SU-DHL-6 (cell line): ENCODE measurements at regions not wholly inside any gene's neighbourhood (a gene's known extent, or its start where the extent isn't known, plus 50 kb on each side); places are given as distances from the start of the nearest gene placed in this dataset.
"Not testable (repeated sequence)": the region's sequence is repeated elsewhere in the genome, so short reads cannot be mapped to it uniquely, and the experiment has no call there.

Source experiments
- H2AFZ ChIP-seq: fragments of 200-600 bp; sonication (generic); 2 replicates; pipeline ENCODE4 v1.6.1; 2014; ENCODE audit warnings: low read depth, mild to moderate bottlenecking, moderate library complexity, mixed read lengths, antibody characterized with exemption, low read length; ENCODE audit not compliant: severe bottlenecking
- H3F3A ChIP-seq: fragments of 200-600 bp; shearing (Covaris generic); 2 replicates; pipeline ENCODE4 v1.6.0; 2016; ENCODE audit warnings: antibody characterized with exemption, mild to moderate bottlenecking; ENCODE audit not compliant: insufficient read depth
- H3K27ac ChIP-seq: fragments of 200-600 bp; sonication (generic); 2 replicates; pipeline ENCODE4 v1.5.1; 2016; ENCODE audit warnings: low read depth, mild to moderate bottlenecking, low read length, moderate library complexity, mixed read lengths
- H3K27me3 ChIP-seq: fragments of 200-600 bp; sonication (generic), shearing (Covaris generic); 2 replicates; pipeline ENCODE4 v1.6.0; 2014; ENCODE audit warnings: mild to moderate bottlenecking, low read length
- H3K36me3 ChIP-seq: fragments of 200-600 bp; sonication (generic); 2 replicates; pipeline ENCODE4 v1.6.1; 2014; ENCODE audit warnings: mild to moderate bottlenecking, low read length, mixed read lengths
- H3K4me2 ChIP-seq: fragments of 300-600, 200-600 bp; shearing (Covaris generic), sonication (generic); 2 replicates; pipeline ENCODE4 v1.6.0; 2014; ENCODE audit warnings: low read length, low read depth, mild to moderate bottlenecking; ENCODE audit not compliant: poor library complexity, severe bottlenecking
- H3K4me3 ChIP-seq: fragments of 200-600 bp; sonication (generic); 2 replicates; pipeline ENCODE4 v1.5.1; 2014; ENCODE audit warnings: antibody characterized with exemption, low read length, mild to moderate bottlenecking, mixed read lengths; ENCODE audit not compliant: insufficient read depth, poor library complexity, severe bottlenecking
- H3K79me2 ChIP-seq: fragments of 200-600 bp; sonication (generic); 2 replicates; pipeline ENCODE4 v1.6.1; 2014; ENCODE audit warnings: mild to moderate bottlenecking, low read length, moderate library complexity; ENCODE audit not compliant: insufficient read depth
- H3K9ac ChIP-seq: fragments of 200-600 bp; sonication (generic); 2 replicates; pipeline ENCODE4 v1.7.0; 2014; ENCODE audit warnings: mild to moderate bottlenecking, low read length
- H3K9me2 ChIP-seq: fragments of 200-600 bp; sonication (generic); replicated peaks from 2 replicates; pipeline ENCODE4 v1.6.1; 2014; ENCODE audit warnings: low read length; ENCODE audit not compliant: insufficient read depth
- H3K9me3 ChIP-seq: fragments of 200-600 bp; sonication (generic); 2 replicates; pipeline ENCODE4 v1.6.1; 2014; ENCODE audit warnings: low read length, mixed read lengths; ENCODE audit not compliant: insufficient read depth
- H4K20me1 ChIP-seq: fragments of 200-600 bp; sonication (generic); 2 replicates; pipeline ENCODE4 v1.6.1; 2014; ENCODE audit warnings: low read depth, mild to moderate bottlenecking, antibody characterized with exemption, low read length, moderate library complexity, mixed read lengths
- EZH2phosphoT487 ChIP-seq: fragments of 200-600 bp; sonication (generic), shearing (Covaris generic); conservative IDR thresholded peaks from 2 replicates; pipeline ENCODE4 v1.6.1; 2018; ENCODE audit warnings: mild to moderate bottlenecking, antibody characterized with exemption, low read length, moderate library complexity, mixed read lengths
- TF ChIP-seq, protein P1 (sequence below): fragments of 200-600 bp; sonication (generic); IDR thresholded peaks from one replicate; pipeline ENCODE4 v1.5.1; 2017; ENCODE audit warnings: antibody characterized with exemption, mild to moderate bottlenecking, low read length, moderate library complexity; ENCODE audit not compliant: insufficient read depth, poor library complexity, severe bottlenecking

DNA sequence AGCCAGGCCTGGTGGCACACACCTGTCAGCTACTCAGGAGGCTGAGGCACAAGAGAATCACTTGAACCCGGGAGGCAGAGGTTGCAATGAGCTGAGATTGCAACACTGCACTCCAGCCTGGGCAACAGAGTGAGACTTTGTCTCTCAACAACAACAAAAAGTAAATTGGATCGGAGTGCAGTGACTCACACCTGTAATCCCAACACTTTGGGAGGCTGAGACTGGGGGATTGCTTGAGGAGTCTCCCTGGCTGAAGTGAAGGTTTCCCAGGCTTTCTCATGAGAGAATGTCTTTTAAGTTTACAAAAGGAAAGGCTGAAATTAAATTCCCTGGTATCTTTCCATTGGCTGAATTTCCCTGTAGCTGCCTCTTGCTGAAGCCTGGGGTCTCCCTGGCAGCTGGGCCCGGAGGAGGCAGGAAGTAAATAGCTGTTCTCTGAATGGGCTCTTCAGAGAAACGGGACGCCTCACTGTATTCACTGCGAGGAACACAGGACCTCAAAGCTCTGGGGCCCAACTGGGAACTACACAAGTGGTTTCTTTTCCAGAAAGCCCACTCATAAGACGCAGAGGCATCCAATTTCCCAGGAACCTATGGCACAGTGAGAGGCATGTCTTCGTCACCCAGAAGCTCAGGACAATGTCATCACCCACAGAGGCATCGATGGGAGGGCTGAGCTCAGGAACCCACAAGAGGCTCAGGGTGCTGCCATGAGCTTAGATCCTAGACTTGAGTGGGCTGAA is 77.4 kb upstream of the SMURF2 start:
- no peaks in the 10 kb centered on the region for H3K36me3 ChIP-seq
- H3K4me3 ChIP-seq: no peak overlapping the region
- no peaks in the 10 kb centered on the region for H3K9me2 ChIP-seq
- H3K27ac ChIP-seq: no peak overlapping the region
- no peak overlapping the region for H3K9ac ChIP-seq
- H3K27me3 ChIP-seq: no peaks in the 10 kb centered on the region
- H3K4me2 ChIP-seq: no peak overlapping the region
- H3K79me2 ChIP-seq: no peaks in the 10 kb centered on the region
- no peaks in the 10 kb centered on the region for H3K9me3 ChIP-seq
- TF ChIP-seq EZH2phosphoT487: no peak
- TF ChIP-seq, protein P1, sequence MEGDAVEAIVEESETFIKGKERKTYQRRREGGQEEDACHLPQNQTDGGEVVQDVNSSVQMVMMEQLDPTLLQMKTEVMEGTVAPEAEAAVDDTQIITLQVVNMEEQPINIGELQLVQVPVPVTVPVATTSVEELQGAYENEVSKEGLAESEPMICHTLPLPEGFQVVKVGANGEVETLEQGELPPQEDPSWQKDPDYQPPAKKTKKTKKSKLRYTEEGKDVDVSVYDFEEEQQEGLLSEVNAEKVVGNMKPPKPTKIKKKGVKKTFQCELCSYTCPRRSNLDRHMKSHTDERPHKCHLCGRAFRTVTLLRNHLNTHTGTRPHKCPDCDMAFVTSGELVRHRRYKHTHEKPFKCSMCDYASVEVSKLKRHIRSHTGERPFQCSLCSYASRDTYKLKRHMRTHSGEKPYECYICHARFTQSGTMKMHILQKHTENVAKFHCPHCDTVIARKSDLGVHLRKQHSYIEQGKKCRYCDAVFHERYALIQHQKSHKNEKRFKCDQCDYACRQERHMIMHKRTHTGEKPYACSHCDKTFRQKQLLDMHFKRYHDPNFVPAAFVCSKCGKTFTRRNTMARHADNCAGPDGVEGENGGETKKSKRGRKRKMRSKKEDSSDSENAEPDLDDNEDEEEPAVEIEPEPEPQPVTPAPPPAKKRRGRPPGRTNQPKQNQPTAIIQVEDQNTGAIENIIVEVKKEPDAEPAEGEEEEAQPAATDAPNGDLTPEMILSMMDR: no peak
- H2AFZ ChIP-seq: no peak overlapping the region
- no peaks in the 10 kb centered on the region for H3F3A ChIP-seq
- H4K20me1 ChIP-seq: no peaks in the 10 kb centered on the region

DNA sequence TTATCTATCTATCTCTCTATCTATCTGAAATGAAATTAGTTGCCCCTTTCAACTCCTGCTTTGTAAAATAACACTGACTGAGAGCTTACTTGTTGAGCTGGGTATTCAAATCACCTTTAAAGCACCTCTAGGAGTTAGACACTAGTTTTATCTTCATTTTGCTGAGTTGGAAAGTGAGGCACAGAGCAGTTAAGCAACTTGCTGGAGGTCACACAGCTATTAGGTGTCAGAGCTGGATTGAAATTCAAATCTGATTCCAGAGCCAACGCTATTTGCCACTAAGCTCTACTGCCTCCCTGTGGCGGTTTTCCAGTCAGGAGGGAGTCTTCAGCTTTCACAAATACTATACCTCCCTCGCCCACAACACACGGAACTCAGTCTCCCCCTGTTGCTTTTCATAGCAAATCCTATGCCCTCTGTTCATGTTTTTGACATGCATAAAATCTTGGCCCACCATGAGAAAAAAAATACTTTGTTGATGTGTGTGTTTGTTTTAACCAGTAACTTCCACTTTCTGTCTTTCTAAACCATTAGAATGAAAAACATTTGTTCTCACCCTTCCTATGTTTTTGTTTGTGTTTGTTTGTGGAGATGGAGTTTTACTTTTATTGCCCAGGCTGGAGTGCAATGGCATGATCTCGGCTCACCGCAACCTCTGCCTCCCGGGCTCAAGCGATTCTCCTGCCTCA is 74.8 kb upstream of the SMURF2 start:
- Histone ChIP-seq H3K4me3 (no peak overlapping the region), H3K9ac (no peak overlapping the region), H3K36me3 (no peaks in the 10 kb centered on the region), H3K27me3 (no peaks in the 10 kb centered on the region), H3K4me2 (no peak overlapping the region), H3K27ac (no peak overlapping the region), H4K20me1 (no peaks in the 10 kb centered on the region), H3K9me3 (no peaks in the 10 kb centered on the region), H2AFZ (no peak overlapping the region), H3F3A (no peaks in the 10 kb centered on the region), H3K9me2 (no peaks in the 10 kb centered on the region), H3K79me2 (no peaks in the 10 kb centered on the region)
- TF ChIP-seq, protein P1: no peak
- no peak for TF ChIP-seq EZH2phosphoT487

- no peak overlapping the region for H3K9ac ChIP-seq
- H3K79me2 ChIP-seq: no peaks in the 10 kb centered on the region
- no peaks in the 10 kb centered on the region for H3K27me3 ChIP-seq
- H2AFZ ChIP-seq: no peak overlapping the region
- H3K4me2 ChIP-seq: no peak overlapping the region
- H3K36me3 ChIP-seq: no peaks in the 10 kb centered on the region
- TF ChIP-seq, protein P1: no peak
- TF ChIP-seq EZH2phosphoT487: no peak
- no peaks in the 10 kb centered on the region for H3K9me2 ChIP-seq
- no peaks in the 10 kb centered on the region for H4K20me1 ChIP-seq
- no peak overlapping the region for H3K4me3 ChIP-seq
- no peaks in the 10 kb centered on the region for H3K9me3 ChIP-seq
- H3F3A ChIP-seq: no peaks in the 10 kb centered on the region
- H3K27ac ChIP-seq: no peak overlapping the region
These were observed 70.4 kb upstream of the SMURF2 start for GRCh38 chr17:64732336-64733006.

GRCh38 chr17:64730023-64730422 is 67.9 kb upstream of the SMURF2 start:
- not testable (repeated sequence) for H3K9me3 ChIP-seq, H3K9me2 ChIP-seq, H3K4me2 ChIP-seq, H3K27ac ChIP-seq, H3K36me3 ChIP-seq, H3K27me3 ChIP-seq, H2AFZ ChIP-seq, H3F3A ChIP-seq, H3K79me2 ChIP-seq, H3K9ac ChIP-seq, H4K20me1 ChIP-seq, H3K4me3 ChIP-seq
